Ovary (tissue), 7 donors: ENCODE measurements at regions not wholly inside any gene's neighbourhood (a gene's known extent, or its start where the extent isn't known, plus 50 kb on each side); places are given as distances from the start of the nearest gene placed in this dataset.

Experiments
- DNase-seq, 5 donors: peaks; one replicate each; pipeline ENCODE4 v3.0.0-alpha.2; 2019 to 2020
- H3K27ac ChIP-seq, 2 donors: fragments of 200-600 bp; one replicate each; pipeline versions ENCODE4 v1.5.1 to v1.8.0; 2019 to 2022
- H3K27me3 ChIP-seq: fragments of 200-600 bp; one replicate; pipeline ENCODE4 v1.8.0; 2022
- H3K36me3 ChIP-seq: fragments of 200-600 bp; sonication (generic); one replicate; pipeline ENCODE4 v1.5.1; 2019
- H3K4me1 ChIP-seq: one replicate; pipeline ENCODE4 v1.8.1; 2013; ENCODE audit warnings: mild to moderate bottlenecking, moderate library complexity; ENCODE audit not compliant: insufficient read depth
- H3K4me3 ChIP-seq: fragments of 200-600 bp; sonication (generic); one replicate; pipeline ENCODE4 v1.5.1; 2017
- H3K9me3 ChIP-seq, 2 donors: fragments of 200-600 bp in 1 of 2; sonication (generic) in 1 of 2; one replicate each; pipeline versions ENCODE4 v1.5.1 to v1.8.1; 2013 to 2019; ENCODE audit warnings: mild to moderate bottlenecking in 1 of 2, moderate library complexity in 1 of 2
- EP300 ChIP-seq: sonication (generic); formaldehyde crosslinking; IDR thresholded peaks from one replicate; pipeline ENCODE4 v1.6.1; 2017; ENCODE audit warnings: antibody characterized with exemption
- POLR2A ChIP-seq: fragments of 450-650 bp; IDR thresholded peaks from one replicate; pipeline ENCODE4 v1.6.1; 2017; ENCODE audit warnings: antibody characterized with exemption, mild to moderate bottlenecking, moderate library complexity
- WGBS, 3 donors: extraction: QIAGEN DNeasy Blood & Tissue Kit in 1 of 3; methylation state at CpG; one replicate each; pipeline versions ENCODE4 v1.1.5 to v1.1.7; 2013 to 2017; 5-methylcytosine and 5-hydroxymethylcytosine counted together
- intact Hi-C, 4 donors: fragments of 100-400 bp; cut with DNase I; formaldehyde crosslinking; loops; one replicate each; pipeline versions ENCODE4 v1.11.0 to v1.15.1; 2022 to 2023
- TF ChIP-seq, protein P1 (sequence below), 3 donors: fragments of 450-650 bp in 2 of 3; fragments of 200-600 bp in 1 of 3; IDR thresholded peaks; one replicate each; pipeline versions ENCODE4 v1.5.1 to v1.8.0; 2016 to 2022; ENCODE audit warnings: antibody characterized with exemption in 3 of 3, mild to moderate bottlenecking in 1 of 3
- donor health status: DM: no; HTN: no; CAD: no; lungs with moderate emphysema.
- donor health status: DM: no; HTN: no; CAD: no.
- donor health status: Bipolar disorder and iron deficiency.
- donor health status: DM: no; HTN: no; CAD: no.
- donor health status: DM: yes; HTN: yes; CAD: no.

DNA sequence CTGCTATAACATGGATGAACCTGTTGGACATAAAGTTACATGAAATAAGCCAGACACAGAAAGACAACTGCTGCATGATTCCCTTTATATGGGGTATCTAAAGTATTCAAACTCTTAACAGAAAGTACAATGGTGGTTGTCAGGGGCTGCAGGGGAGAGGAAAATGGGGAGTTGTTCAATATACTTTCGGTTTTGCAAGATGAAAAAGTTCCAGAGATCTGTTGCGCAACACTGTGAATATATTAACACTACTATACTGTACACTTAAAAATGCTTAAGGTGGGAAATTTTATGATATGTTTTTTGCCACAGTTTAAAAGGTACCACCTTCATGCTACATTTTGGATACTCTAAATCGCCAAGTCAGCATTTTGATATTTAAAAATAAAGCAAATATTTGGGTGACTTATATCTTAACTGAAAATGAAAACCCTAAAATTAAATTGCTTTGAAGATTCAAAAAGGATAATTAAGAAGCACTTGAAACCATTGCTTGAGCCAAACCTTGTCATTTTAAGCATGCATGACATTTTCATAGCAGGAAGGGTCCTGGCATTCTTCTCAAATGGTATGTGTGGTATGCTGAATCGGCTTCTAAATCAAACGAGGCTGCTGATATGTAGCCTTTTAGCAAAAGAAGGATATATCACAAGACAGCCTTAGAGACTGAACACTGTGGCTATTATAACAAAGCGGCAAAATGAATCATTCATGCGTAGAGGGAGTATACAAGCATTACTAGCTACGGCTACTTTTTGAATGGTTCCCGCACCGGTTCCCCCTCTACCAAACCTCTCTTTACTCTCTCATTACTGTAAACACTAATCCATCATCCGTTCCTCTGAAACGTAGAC, 607.1 kb upstream of the DIPK2B start:
- peaks cover 5% of the 10 kb centered on the region for H3K4me1 ChIP-seq
- H3K4me3 ChIP-seq = no peak overlapping the region
- WGBS, 3 donors = 39 to 48% (median 40%) methylated on average over 12 of the region's 12 CpGs

DNA sequence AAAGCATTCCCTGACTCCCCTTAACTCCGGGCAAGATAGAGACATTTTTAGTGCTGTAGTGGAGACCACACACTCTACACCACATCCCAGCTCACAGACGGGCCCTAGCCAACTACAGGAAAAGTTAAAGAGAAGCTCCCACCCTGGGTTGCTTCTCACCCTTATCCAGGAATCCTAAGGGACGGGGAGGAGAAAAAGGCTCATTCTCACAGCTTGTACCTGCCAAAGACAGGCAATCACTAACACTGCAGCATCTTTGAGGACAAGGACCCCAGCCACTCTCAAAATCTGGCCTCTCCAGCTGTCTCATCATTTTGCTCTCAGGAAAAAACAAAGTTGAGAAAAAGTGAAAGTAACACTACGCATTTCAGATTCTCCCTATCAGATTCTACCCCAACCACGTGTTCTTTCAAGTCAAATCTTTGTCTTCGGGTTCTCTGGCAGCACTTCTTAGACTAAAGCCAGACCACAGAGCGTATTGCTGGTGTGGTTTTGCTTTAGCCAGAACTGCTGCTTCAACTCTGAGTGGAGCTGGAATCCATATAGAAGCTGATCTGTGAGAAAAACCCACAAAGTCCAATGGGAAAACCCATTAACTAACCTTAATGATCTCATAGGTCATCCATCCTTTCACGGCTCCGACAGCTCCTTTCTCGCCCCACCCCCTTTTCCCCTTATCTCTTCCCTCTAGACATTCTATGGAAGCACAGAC, 605.9 kb upstream of the DIPK2B start:
- H3K27ac ChIP-seq = peak overlapping the region; percentile 41 to 77

More for the DNA sequence above, 607.1 kb upstream of the DIPK2B start:
- TF ChIP-seq, protein P1, sequence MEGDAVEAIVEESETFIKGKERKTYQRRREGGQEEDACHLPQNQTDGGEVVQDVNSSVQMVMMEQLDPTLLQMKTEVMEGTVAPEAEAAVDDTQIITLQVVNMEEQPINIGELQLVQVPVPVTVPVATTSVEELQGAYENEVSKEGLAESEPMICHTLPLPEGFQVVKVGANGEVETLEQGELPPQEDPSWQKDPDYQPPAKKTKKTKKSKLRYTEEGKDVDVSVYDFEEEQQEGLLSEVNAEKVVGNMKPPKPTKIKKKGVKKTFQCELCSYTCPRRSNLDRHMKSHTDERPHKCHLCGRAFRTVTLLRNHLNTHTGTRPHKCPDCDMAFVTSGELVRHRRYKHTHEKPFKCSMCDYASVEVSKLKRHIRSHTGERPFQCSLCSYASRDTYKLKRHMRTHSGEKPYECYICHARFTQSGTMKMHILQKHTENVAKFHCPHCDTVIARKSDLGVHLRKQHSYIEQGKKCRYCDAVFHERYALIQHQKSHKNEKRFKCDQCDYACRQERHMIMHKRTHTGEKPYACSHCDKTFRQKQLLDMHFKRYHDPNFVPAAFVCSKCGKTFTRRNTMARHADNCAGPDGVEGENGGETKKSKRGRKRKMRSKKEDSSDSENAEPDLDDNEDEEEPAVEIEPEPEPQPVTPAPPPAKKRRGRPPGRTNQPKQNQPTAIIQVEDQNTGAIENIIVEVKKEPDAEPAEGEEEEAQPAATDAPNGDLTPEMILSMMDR (IDR thresholded peaks at IDR 0.05) = no peak
- TF ChIP-seq POLR2A = no peak
- no peak for TF ChIP-seq EP300
- DNase-seq = no peak
- peak overlapping the region in 1 of 2 donors; percentile 26 for H3K27ac ChIP-seq
- intact Hi-C loops = no loop called here
- no peaks in the 10 kb centered on the region for H3K36me3 ChIP-seq
- H3K27me3 ChIP-seq = no peaks in the 10 kb centered on the region
- H3K9me3 ChIP-seq = no peaks in the 10 kb centered on the region

DNA sequence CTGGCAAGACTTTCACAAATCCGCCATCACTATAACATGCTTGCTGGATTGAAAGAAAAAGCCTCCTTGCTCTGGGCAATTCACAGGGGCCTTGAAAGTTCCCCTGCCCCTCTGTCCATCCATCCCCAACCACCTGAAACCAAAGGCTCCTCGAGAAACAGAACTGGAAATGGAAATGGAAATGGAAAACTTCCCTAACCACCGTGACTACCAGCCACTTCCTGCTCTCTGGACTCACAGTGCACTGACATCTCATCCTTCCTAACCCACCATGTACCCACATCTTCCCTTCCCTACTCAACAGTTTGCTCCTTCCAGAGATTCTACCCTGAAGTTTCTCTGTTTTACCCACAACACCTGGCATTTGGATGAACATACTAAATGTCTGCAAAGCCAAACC, 603.6 kb upstream of the DIPK2B start:
- H3K27ac ChIP-seq = peak overlapping the region in 1 of 2 donors; percentile 67
- no peak overlapping the region for H3K4me3 ChIP-seq
- H3K9me3 ChIP-seq = no peaks in the 10 kb centered on the region
- intact Hi-C loops = no loop called here
- no peaks in the 10 kb centered on the region for H3K36me3 ChIP-seq
- TF ChIP-seq EP300 = no peak
- TF ChIP-seq, protein P1 (IDR thresholded peaks at IDR 0.05) = no peak
- no peak for TF ChIP-seq POLR2A
- no peak for DNase-seq
- no peaks in the 10 kb centered on the region for H3K27me3 ChIP-seq
- peaks cover 3% of the 10 kb centered on the region for H3K4me1 ChIP-seq
- 66 to 73% (median 67%) methylated on average over 3 of the region's 3 CpGs for WGBS, 3 donors

More for the DNA sequence above, 605.9 kb upstream of the DIPK2B start:
- Histone ChIP-seq H3K27me3 (no peaks in the 10 kb centered on the region), H3K9me3 (no peaks in the 10 kb centered on the region), H3K4me1 (peaks cover 5% of the 10 kb centered on the region), H3K4me3 (peak overlapping the region; percentile 24), H3K36me3 (no peaks in the 10 kb centered on the region)
- 33 to 37% (median 36%) methylated on average over 10 of the region's 10 CpGs for WGBS, 3 donors
- no peak for TF ChIP-seq POLR2A
- TF ChIP-seq, protein P1 (IDR thresholded peaks at IDR 0.05) = no peak
- TF ChIP-seq EP300 = no peak
- peak in 1 of 5 donors; percentile 21 for DNase-seq
- intact Hi-C loops = no loop called here

DNA sequence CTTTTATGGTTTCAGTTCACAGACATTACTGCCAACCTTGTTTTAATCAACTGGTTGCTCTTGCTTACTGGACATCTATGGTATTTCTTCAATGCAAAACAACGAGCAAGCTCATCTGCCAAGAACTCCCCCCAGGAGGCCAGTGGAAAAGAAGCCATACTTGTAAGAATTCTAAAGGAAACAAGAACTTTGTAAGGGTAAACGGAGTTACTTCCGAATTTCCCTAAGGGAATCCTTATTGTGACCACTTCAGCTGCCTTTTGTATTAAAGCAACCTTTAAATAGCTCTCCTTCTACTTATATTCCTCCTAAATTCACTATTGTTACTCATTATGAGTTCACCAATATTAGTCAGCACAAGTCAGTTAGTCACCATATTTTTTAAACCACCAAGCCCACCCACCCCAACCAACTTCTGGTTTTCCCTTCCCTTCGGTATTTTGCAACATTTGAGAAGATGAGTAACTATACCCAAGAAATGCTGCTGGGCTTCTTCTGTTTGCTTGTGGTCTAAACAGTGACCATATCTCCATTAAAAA, 602.8 kb upstream of the DIPK2B start:
- intact Hi-C loops = no loop called here
- H3K27ac ChIP-seq = peak overlapping the region in 1 of 2 donors; percentile 67
- WGBS, 3 donors = 21 to 31% (median 25%) methylated on average over 4 of the region's 4 CpGs
- no peaks in the 10 kb centered on the region for H3K9me3 ChIP-seq
- H3K4me1 ChIP-seq = peaks cover 4% of the 10 kb centered on the region
- TF ChIP-seq EP300 (no peak), POLR2A (no peak)
- TF ChIP-seq, protein P1 (IDR thresholded peaks at IDR 0.05) = no peak
- H3K4me3 ChIP-seq = no peak overlapping the region
- DNase-seq = no peak
- H3K27me3 ChIP-seq = no peaks in the 10 kb centered on the region
- H3K36me3 ChIP-seq = no peaks in the 10 kb centered on the region
